ENCODE measurements at regions not wholly inside any gene's neighbourhood (a gene's known extent, or its start where the extent isn't known, plus 50 kb on each side); places are given as distances from the start of the nearest gene placed in this dataset.

GRCh38 chr2:230658577-230658876 lies 54.1 kb upstream of the CAB39 start:
- TF ChIP-seq CTCF (conservative IDR thresholded peaks at IDR 0.05) (no peak), ZFX (IDR thresholded peaks at IDR 0.05) (no peak)

Data from C4-2B (cell line).